IPS DF 6.9 (cell line): ENCODE measurements at regions not wholly inside any gene's neighbourhood (a gene's known extent, or its start where the extent isn't known, plus 50 kb on each side); places are given as distances from the start of the nearest gene placed in this dataset.

Experiments
- DNase-seq: peaks from one replicate; pipeline ENCODE4 v3.0.0-alpha.2; 2013; ENCODE audit warnings: low read depth, low spot score
- H3K27ac ChIP-seq: one replicate; pipeline ENCODE4 v1.5.1; 2013; ENCODE audit warnings: low read length, control low read depth
- H3K27me3 ChIP-seq: 2 replicates; pipeline ENCODE4 v1.6.1; 2013; ENCODE audit warnings: mild to moderate bottlenecking, low read length; ENCODE audit not compliant: control insufficient read depth, insufficient read depth
- H3K36me3 ChIP-seq: 2 replicates; pipeline ENCODE4 v1.6.1; 2013; ENCODE audit warnings: low read length; ENCODE audit not compliant: control insufficient read depth, insufficient read depth
- H3K4me1 ChIP-seq: 2 replicates; pipeline ENCODE4 v1.6.1; 2013; ENCODE audit warnings: low read length; ENCODE audit not compliant: control insufficient read depth, insufficient read depth
- H3K4me3 ChIP-seq: 2 replicates; pipeline ENCODE4 v1.5.1; 2013; ENCODE audit warnings: mild to moderate bottlenecking, low read length
- H3K9me3 ChIP-seq: 2 replicates; pipeline ENCODE4 v1.6.1; 2013; ENCODE audit warnings: low read length, inconsistent platforms; ENCODE audit not compliant: control insufficient read depth, insufficient read depth
- WGBS: extraction: QIAGEN DNeasy Blood & Tissue Kit; methylation state at CpG from one replicate; pipeline ENCODE4 v1.1.7; 2013; ENCODE audit warnings: mixed read lengths, missing lambda C conversion rate; ENCODE audit not compliant: insufficient read length, insufficient coverage; 5-methylcytosine and 5-hydroxymethylcytosine counted together

- H3K27ac ChIP-seq = no peak overlapping the region
Measured at GRCh38 chr2:228541789-228542188, 360.3 kb upstream of the SPHKAP start.

GRCh38 chr2:228540976-228541375 lies 359.5 kb upstream of the SPHKAP start:
- no peak overlapping the region for H3K27ac ChIP-seq
- H3K27me3 ChIP-seq = no peaks in the 10 kb centered on the region
- no peak for DNase-seq
- H3K4me3 ChIP-seq = no peak overlapping the region
- 100% methylated on average over 2 of the region's 3 CpGs for WGBS
- no peaks in the 10 kb centered on the region for H3K36me3 ChIP-seq
- H3K9me3 ChIP-seq = no peaks in the 10 kb centered on the region
- no peaks in the 10 kb centered on the region for H3K4me1 ChIP-seq

More at GRCh38 chr2:228541789-228542188, 360.3 kb upstream of the SPHKAP start:
- no peak overlapping the region for H3K4me3 ChIP-seq
- no peaks in the 10 kb centered on the region for H3K4me1 ChIP-seq
- H3K36me3 ChIP-seq = no peaks in the 10 kb centered on the region
- H3K27me3 ChIP-seq = no peaks in the 10 kb centered on the region
- no CpG with 5 or more reads among the region's 4 CpGs for WGBS
- no peak for DNase-seq
- H3K9me3 ChIP-seq = no peaks in the 10 kb centered on the region

GRCh38 chr2:228535396-228535795 lies 353.9 kb upstream of the SPHKAP start:
- Histone ChIP-seq H3K9me3 (no peaks in the 10 kb centered on the region; the same call in 1 of the 2 replicates), H3K4me1 (no peaks in the 10 kb centered on the region), H3K27ac (no peak overlapping the region), H3K36me3 (no peaks in the 10 kb centered on the region), H3K27me3 (no peaks in the 10 kb centered on the region), H3K4me3 (no peak overlapping the region)
- DNase-seq = no peak

- Histone ChIP-seq H3K9me3 (no peaks in the 10 kb centered on the region; the same call in 1 of the 2 replicates), H3K4me3 (no peak overlapping the region), H3K36me3 (no peaks in the 10 kb centered on the region), H3K27ac (no peak overlapping the region), H3K4me1 (no peaks in the 10 kb centered on the region), H3K27me3 (no peaks in the 10 kb centered on the region)
- DNase-seq = no peak
- no CpG with 5 or more reads among the region's 1 CpG for WGBS
Measured at GRCh38 chr2:228533156-228533555, 351.7 kb upstream of the SPHKAP start.

GRCh38 chr2:228532233-228532632 lies 350.7 kb upstream of the SPHKAP start:
- Histone ChIP-seq H3K4me1 (no peaks in the 10 kb centered on the region), H3K27ac (no peak overlapping the region), H3K36me3 (no peaks in the 10 kb centered on the region), H3K9me3 (no peaks in the 10 kb centered on the region; the same call in 1 of the 2 replicates), H3K4me3 (no peak overlapping the region), H3K27me3 (no peaks in the 10 kb centered on the region)
- no CpG with 5 or more reads among the region's 1 CpG for WGBS
- DNase-seq = no peak

GRCh38 chr2:228527197-228527881 lies 345.9 kb upstream of the SPHKAP start:
- no peaks in the 10 kb centered on the region for H3K27me3 ChIP-seq
- DNase-seq = no peak
- no peak overlapping the region for H3K4me3 ChIP-seq
- no peaks in the 10 kb centered on the region for H3K36me3 ChIP-seq
- H3K4me1 ChIP-seq = no peaks in the 10 kb centered on the region
- no CpG with 5 or more reads among the region's 3 CpGs for WGBS
- H3K9me3 ChIP-seq = no peaks in the 10 kb centered on the region
- H3K27ac ChIP-seq = no peak overlapping the region

- H3K27ac ChIP-seq = no peak overlapping the region
- H3K9me3 ChIP-seq = no peaks in the 10 kb centered on the region
- no peak overlapping the region for H3K4me3 ChIP-seq
- no CpG with 5 or more reads among the region's 1 CpG for WGBS
- DNase-seq = no peak
- H3K36me3 ChIP-seq = no peaks in the 10 kb centered on the region
- H3K27me3 ChIP-seq = no peaks in the 10 kb centered on the region
- H3K4me1 ChIP-seq = no peaks in the 10 kb centered on the region
Measured at GRCh38 chr2:228526687-228527086, 345.2 kb upstream of the SPHKAP start.

GRCh38 chr2:228522977-228523376 lies 341.5 kb upstream of the SPHKAP start:
- no peaks in the 10 kb centered on the region for H3K36me3 ChIP-seq
- WGBS = no CpG with 5 or more reads among the region's 3 CpGs
- no peak overlapping the region for H3K27ac ChIP-seq
- no peak overlapping the region for H3K4me3 ChIP-seq
- H3K27me3 ChIP-seq = no peaks in the 10 kb centered on the region
- no peaks in the 10 kb centered on the region for H3K9me3 ChIP-seq
- no peak for DNase-seq
- no peaks in the 10 kb centered on the region for H3K4me1 ChIP-seq

- no peaks in the 10 kb centered on the region for H3K4me1 ChIP-seq
- no peak overlapping the region for H3K4me3 ChIP-seq
- H3K27me3 ChIP-seq = no peaks in the 10 kb centered on the region
- H3K9me3 ChIP-seq = no peaks in the 10 kb centered on the region
- no peak for DNase-seq
- WGBS = no CpG with 5 or more reads among the region's 2 CpGs
- H3K27ac ChIP-seq = no peak overlapping the region
- no peaks in the 10 kb centered on the region for H3K36me3 ChIP-seq
Measured at GRCh38 chr2:228522276-228522675, 340.8 kb upstream of the SPHKAP start.

- no peak for DNase-seq
- Histone ChIP-seq H3K36me3 (no peaks in the 10 kb centered on the region), H3K27ac (no peak overlapping the region), H3K27me3 (no peaks in the 10 kb centered on the region), H3K4me1 (peaks cover 1% of the 10 kb centered on the region; the same call in 1 of the 2 replicates), H3K4me3 (no peak overlapping the region), H3K9me3 (no peaks in the 10 kb centered on the region)
Measured at GRCh38 chr2:228519561-228519960, 338.1 kb upstream of the SPHKAP start.

GRCh38 chr2:228516019-228516418 lies 334.5 kb upstream of the SPHKAP start:
- no CpG with 5 or more reads among the region's 1 CpG for WGBS
- Histone ChIP-seq H3K4me1 (peaks cover 1% of the 10 kb centered on the region; the same call in 1 of the 2 replicates), H3K36me3 (no peaks in the 10 kb centered on the region), H3K4me3 (no peak overlapping the region), H3K9me3 (no peaks in the 10 kb centered on the region), H3K27me3 (no peaks in the 10 kb centered on the region), H3K27ac (no peak overlapping the region)
- no peak for DNase-seq
